Trophoblast cell (in vitro differentiated cells and primary cell): ENCODE measurements at regions not wholly inside any gene's neighbourhood (a gene's known extent, or its start where the extent isn't known, plus 50 kb on each side); places are given as distances from the start of the nearest gene placed in this dataset.

Experiments used
- DNase-seq, 2 donors: peaks; one replicate each; pipeline ENCODE4 v3.0.0-alpha.2; 2016
- H2AFZ ChIP-seq: 2 replicates; pipeline ENCODE4 v1.6.1; 2013; ENCODE audit warnings: low read length, moderate library complexity, mild to moderate bottlenecking; ENCODE audit not compliant: insufficient read depth, poor library complexity
- H2AK5ac ChIP-seq: 2 replicates; pipeline ENCODE4 v1.6.1; 2013; ENCODE audit warnings: mild to moderate bottlenecking, low read length
- H2BK120ac ChIP-seq: 2 replicates; pipeline ENCODE4 v1.6.1; 2013; ENCODE audit warnings: low read length, mild to moderate bottlenecking, moderate library complexity; ENCODE audit not compliant: insufficient read depth, poor library complexity
- H2BK12ac ChIP-seq: 2 replicates; pipeline ENCODE4 v1.6.1; 2013; ENCODE audit warnings: mild to moderate bottlenecking, low read length, moderate library complexity
- H2BK5ac ChIP-seq: 2 replicates; pipeline ENCODE4 v1.6.1; 2013; ENCODE audit warnings: low read length, low read depth, moderate library complexity, mild to moderate bottlenecking; ENCODE audit not compliant: poor library complexity
- H3K14ac ChIP-seq: 2 replicates; pipeline ENCODE4 v1.6.1; 2013; ENCODE audit warnings: mild to moderate bottlenecking, low read length
- H3K18ac ChIP-seq: 2 replicates; pipeline ENCODE4 v1.6.1; 2013; ENCODE audit warnings: mild to moderate bottlenecking, low read length
- H3K23ac ChIP-seq: 2 replicates; pipeline ENCODE4 v1.6.1; 2013; ENCODE audit warnings: low read length
- H3K27ac ChIP-seq: 2 replicates; pipeline ENCODE4 v1.5.1; 2013; ENCODE audit warnings: low read depth, mild to moderate bottlenecking, inconsistent platforms, low read length, moderate library complexity
- H3K27me3 ChIP-seq: 2 replicates; pipeline ENCODE4 v1.6.1; 2013; ENCODE audit warnings: inconsistent platforms, mild to moderate bottlenecking, low read length, moderate library complexity; ENCODE audit not compliant: insufficient read depth
- H3K36me3 ChIP-seq, 2 experiments: 1 replicate in 1 of 2; 2 replicates in 1 of 2; pipeline ENCODE4 v1.6.1; 2013; ENCODE audit warnings: low read length in 2 of 2, mild to moderate bottlenecking in 2 of 2, moderate library complexity in 1 of 2; ENCODE audit not compliant: insufficient read depth in 2 of 2, control insufficient read depth in 1 of 2
- H3K4ac ChIP-seq: 2 replicates; pipeline ENCODE4 v1.6.1; 2013; ENCODE audit warnings: low read depth, mild to moderate bottlenecking, low read length, moderate library complexity
- H3K4me1 ChIP-seq, 2 experiments: 1 replicate in 1 of 2; 2 replicates in 1 of 2; pipeline ENCODE4 v1.6.1; 2013; ENCODE audit warnings: low read length in 2 of 2, mild to moderate bottlenecking in 2 of 2, moderate library complexity in 1 of 2; ENCODE audit not compliant: insufficient read depth in 2 of 2, control insufficient read depth in 1 of 2
- H3K4me2 ChIP-seq: 2 replicates; pipeline ENCODE4 v1.6.1; 2013; ENCODE audit warnings: inconsistent platforms, mild to moderate bottlenecking, low read length, moderate library complexity
- H3K4me3 ChIP-seq: 2 replicates; pipeline ENCODE4 v1.5.1; 2013; ENCODE audit warnings: mild to moderate bottlenecking, low read depth, low read length, inconsistent platforms
- H3K79me1 ChIP-seq: one replicate; pipeline ENCODE4 v1.6.1; 2013; ENCODE audit warnings: low read length
- H3K79me2 ChIP-seq: 2 replicates; pipeline ENCODE4 v1.6.1; 2013; ENCODE audit warnings: low read length, mild to moderate bottlenecking; ENCODE audit not compliant: control insufficient read depth, insufficient read depth, poor library complexity
- H3K9ac ChIP-seq: 2 replicates; pipeline ENCODE4 v1.6.1; 2013; ENCODE audit warnings: mild to moderate bottlenecking, low read length
- H3K9me3 ChIP-seq: 2 replicates; pipeline ENCODE4 v1.6.1; 2013; ENCODE audit warnings: low read depth, mild to moderate bottlenecking, control low read depth, inconsistent platforms, low read length; ENCODE audit not compliant: insufficient read depth
- H4K12ac ChIP-seq: 2 replicates; pipeline ENCODE4 v1.6.1; 2013; ENCODE audit warnings: low read depth, mild to moderate bottlenecking, low read length, moderate library complexity
- H4K8ac ChIP-seq: 2 replicates; pipeline ENCODE4 v1.6.1; 2013; ENCODE audit warnings: low read depth, mild to moderate bottlenecking, low read length, moderate library complexity
- H4K91ac ChIP-seq: one replicate; pipeline ENCODE4 v1.6.1; 2013; ENCODE audit warnings: low read depth, mild to moderate bottlenecking, low read length, moderate library complexity
- WGBS: extraction: QIAGEN DNeasy Blood & Tissue Kit; methylation state at CpG from one replicate; pipeline ENCODE4 v1.1.7; 2013; ENCODE audit warnings: missing lambda C conversion rate; ENCODE audit not compliant: insufficient read length, insufficient coverage; ENCODE audit errors: extremely low coverage; 5-methylcytosine and 5-hydroxymethylcytosine counted together

- no peak overlapping the region for H4K12ac ChIP-seq
- H4K91ac ChIP-seq = no peak overlapping the region
- no peak overlapping the region for H3K18ac ChIP-seq
- no CpG with 5 or more reads among the region's 1 CpG for WGBS
- H3K4ac ChIP-seq = no peak overlapping the region
- H2BK12ac ChIP-seq = no peak overlapping the region
- H2AK5ac ChIP-seq = no peak overlapping the region
- no peaks in the 10 kb centered on the region for H3K36me3 ChIP-seq
- H3K9me3 ChIP-seq = no peaks in the 10 kb centered on the region
- H3K23ac ChIP-seq = no peak overlapping the region
- H2BK5ac ChIP-seq = no peak overlapping the region
- no peak overlapping the region for H2AFZ ChIP-seq
- no peak overlapping the region for H2BK120ac ChIP-seq
- no peak for DNase-seq
- no peak overlapping the region for H3K9ac ChIP-seq
- H3K79me1 ChIP-seq = no peaks in the 10 kb centered on the region
- H3K27me3 ChIP-seq = no peaks in the 10 kb centered on the region
- no peak overlapping the region for H3K27ac ChIP-seq
- H3K14ac ChIP-seq = no peak overlapping the region
- H3K79me2 ChIP-seq = no peaks in the 10 kb centered on the region
- no peaks in the 10 kb centered on the region for H3K4me1 ChIP-seq
- no peak overlapping the region for H4K8ac ChIP-seq
- H3K4me3 ChIP-seq = no peak overlapping the region
- no peak overlapping the region for H3K4me2 ChIP-seq
Measured at GRCh38 chr15:97615114-97615513, 345.4 kb upstream of the ARRDC4 start.

- Histone ChIP-seq H3K79me2 (no peaks in the 10 kb centered on the region), H2BK120ac (no peak overlapping the region), H2AK5ac (no peak overlapping the region), H2BK5ac (no peak overlapping the region), H3K9ac (no peak overlapping the region), H3K9me3 (no peaks in the 10 kb centered on the region), H3K14ac (no peak overlapping the region), H4K91ac (no peak overlapping the region), H3K36me3 (no peaks in the 10 kb centered on the region), H3K27ac (no peak overlapping the region), H3K4me3 (no peak overlapping the region), H3K18ac (no peak overlapping the region), H3K4me2 (no peak overlapping the region), H3K4ac (no peak overlapping the region), H3K23ac (no peak overlapping the region), H4K8ac (no peak overlapping the region), H4K12ac (no peak overlapping the region), H3K4me1 (no peaks in the 10 kb centered on the region), H2AFZ (no peak overlapping the region), H2BK12ac (no peak overlapping the region), H3K79me1 (no peaks in the 10 kb centered on the region), H3K27me3 (no peaks in the 10 kb centered on the region)
- no peak for DNase-seq
- WGBS = no CpG with 5 or more reads among the region's 3 CpGs
Measured at GRCh38 chr15:97623091-97623661, 337.3 kb upstream of the ARRDC4 start.

GRCh38 chr15:97627634-97628033 is 332.9 kb upstream of the ARRDC4 start:
- no peak overlapping the region for H2AFZ ChIP-seq
- H3K79me1 ChIP-seq = no peaks in the 10 kb centered on the region
- no peak overlapping the region for H2AK5ac ChIP-seq
- H2BK12ac ChIP-seq = no peak overlapping the region
- H3K4me3 ChIP-seq = no peak overlapping the region
- H2BK5ac ChIP-seq = no peak overlapping the region
- H3K4me2 ChIP-seq = no peak overlapping the region
- H2BK120ac ChIP-seq = no peak overlapping the region
- no peaks in the 10 kb centered on the region for H3K36me3 ChIP-seq
- H3K9me3 ChIP-seq = no peaks in the 10 kb centered on the region
- no CpG with 5 or more reads among the region's 1 CpG for WGBS
- DNase-seq = no peak
- H3K27me3 ChIP-seq = no peaks in the 10 kb centered on the region
- H4K8ac ChIP-seq = no peak overlapping the region
- H3K4ac ChIP-seq = no peak overlapping the region
- H3K79me2 ChIP-seq = no peaks in the 10 kb centered on the region
- no peak overlapping the region for H4K12ac ChIP-seq
- no peak overlapping the region for H3K27ac ChIP-seq
- H3K14ac ChIP-seq = no peak overlapping the region
- no peak overlapping the region for H3K18ac ChIP-seq
- no peaks in the 10 kb centered on the region for H3K4me1 ChIP-seq
- no peak overlapping the region for H4K91ac ChIP-seq
- H3K23ac ChIP-seq = no peak overlapping the region
- no peak overlapping the region for H3K9ac ChIP-seq

GRCh38 chr15:97645758-97646157 is 314.7 kb upstream of the ARRDC4 start:
- H4K12ac ChIP-seq = no peak overlapping the region
- no peak overlapping the region for H3K18ac ChIP-seq
- no peak overlapping the region for H3K23ac ChIP-seq
- no CpG with 5 or more reads among the region's 2 CpGs for WGBS
- no peaks in the 10 kb centered on the region for H3K36me3 ChIP-seq
- H3K79me1 ChIP-seq = no peaks in the 10 kb centered on the region
- no peak overlapping the region for H3K4me3 ChIP-seq
- no peak overlapping the region for H3K27ac ChIP-seq
- no peaks in the 10 kb centered on the region for H3K27me3 ChIP-seq
- H3K4me1 ChIP-seq = no peaks in the 10 kb centered on the region
- no peak overlapping the region for H2AFZ ChIP-seq
- H3K9me3 ChIP-seq = no peaks in the 10 kb centered on the region
- H4K8ac ChIP-seq = no peak overlapping the region
- no peak overlapping the region for H3K4me2 ChIP-seq
- DNase-seq = no peak
- no peak overlapping the region for H4K91ac ChIP-seq
- H2BK5ac ChIP-seq = no peak overlapping the region
- no peak overlapping the region for H2BK12ac ChIP-seq
- no peak overlapping the region for H3K9ac ChIP-seq
- no peak overlapping the region for H2AK5ac ChIP-seq
- no peak overlapping the region for H3K4ac ChIP-seq
- no peaks in the 10 kb centered on the region for H3K79me2 ChIP-seq
- no peak overlapping the region for H3K14ac ChIP-seq
- H2BK120ac ChIP-seq = no peak overlapping the region
